ENCODE measurements at regions not wholly inside any gene's neighbourhood (a gene's known extent, or its start where the extent isn't known, plus 50 kb on each side); places are given as distances from the start of the nearest gene placed in this dataset.
A peak's percentile ranks its signal among the peaks of the same experiment; 100 is the strongest.
"Not testable (repeated sequence)": the region's sequence is repeated elsewhere in the genome, so short reads cannot be mapped to it uniquely, and the experiment has no call there.

- no peak for DNase-seq
Observed at GRCh38 chr2:133985563-133985962, 268.3 kb upstream of the MGAT5 start.

GRCh38 chr2:133986081-133986837, 267.6 kb upstream of the MGAT5 start:
- no peak for DNase-seq

- no peak for DNase-seq
Observed at GRCh38 chr2:133986881-133987795, 266.7 kb upstream of the MGAT5 start.

- DNase-seq: no peak
Observed at GRCh38 chr2:133988316-133988891, 265.5 kb upstream of the MGAT5 start.

GRCh38 chr2:133991606-133992168, 262.2 kb upstream of the MGAT5 start:
- DNase-seq: no peak

- DNase-seq: no peak
Observed at GRCh38 chr2:133992454-133992853, 261.4 kb upstream of the MGAT5 start.

GRCh38 chr2:133993160-133993559, 260.7 kb upstream of the MGAT5 start:
- no peak for DNase-seq

GRCh38 chr2:133998726-133999125, 255.1 kb upstream of the MGAT5 start:
- not testable (repeated sequence) for DNase-seq

- DNase-seq: no peak
Observed at GRCh38 chr2:134002391-134002790, 251.5 kb upstream of the MGAT5 start.

- DNase-seq: no peak
Observed at GRCh38 chr2:134002921-134003320, 251.0 kb upstream of the MGAT5 start.

- DNase-seq: no peak
Observed at GRCh38 chr2:134004467-134004866, 249.4 kb upstream of the MGAT5 start.

- DNase-seq: no peak
Observed at GRCh38 chr2:134008837-134009236, 245.0 kb upstream of the MGAT5 start.

GRCh38 chr2:134009440-134009839, 244.4 kb upstream of the MGAT5 start:
- DNase-seq: no peak

GRCh38 chr2:134009906-134010305, 244.0 kb upstream of the MGAT5 start:
- not testable (repeated sequence) for DNase-seq

GRCh38 chr2:134011936-134012586, 241.8 kb upstream of the MGAT5 start:
- no peak for DNase-seq

GRCh38 chr2:134014196-134014960, 239.5 kb upstream of the MGAT5 start:
- DNase-seq: no peak

- DNase-seq: no peak
Observed at GRCh38 chr2:134019871-134020270, 234.0 kb upstream of the MGAT5 start.

- DNase-seq: no peak
Observed at GRCh38 chr2:134020608-134021007, 233.3 kb upstream of the MGAT5 start.

- no peak for DNase-seq
Observed at GRCh38 chr2:134021830-134022524, 231.9 kb upstream of the MGAT5 start.

- no peak for DNase-seq
Observed at GRCh38 chr2:134023854-134024253, 230.0 kb upstream of the MGAT5 start.

GRCh38 chr2:134027980-134028379, 225.9 kb upstream of the MGAT5 start:
- DNase-seq: peak; percentile 18
